Type B pancreatic cell (in vitro differentiated cells): ENCODE measurements at regions not wholly inside any gene's neighbourhood (a gene's known extent, or its start where the extent isn't known, plus 50 kb on each side); places are given as distances from the start of the nearest gene placed in this dataset.

Experiments
- DNase-seq: peaks from one replicate; pipeline ENCODE4 v3.0.0; 2021; ENCODE audit warnings: mixed read lengths; ENCODE audit not compliant: unreplicated experiment; ENCODE audit errors: extremely low spot score
- H3K27ac Mint-ChIP-seq: 2 replicates; pipeline ENCODE4 v1.8.0; 2021; ENCODE audit warnings: mild to moderate bottlenecking, mixed read lengths
- H3K27me3 Mint-ChIP-seq: 2 replicates; pipeline ENCODE4 v1.8.0; 2021; ENCODE audit warnings: mixed read lengths
- H3K36me3 Mint-ChIP-seq: 2 replicates; pipeline ENCODE4 v1.8.0; 2021; ENCODE audit warnings: mixed read lengths
- H3K4me1 Mint-ChIP-seq: one replicate; pipeline ENCODE4 v1.8.0; 2021; ENCODE audit warnings: mixed read lengths; ENCODE audit not compliant: unreplicated experiment
- H3K4me3 Mint-ChIP-seq: 2 replicates; pipeline ENCODE4 v1.8.0; 2021; ENCODE audit warnings: mild to moderate bottlenecking, mixed read lengths
- H3K9me3 Mint-ChIP-seq: 2 replicates; pipeline ENCODE4 v1.8.0; 2021; ENCODE audit warnings: mixed read lengths
- TF ChIP-seq, protein P1 (sequence below): fragments of 200-600 bp; sonication (generic); conservative IDR thresholded peaks from 2 replicates; pipeline ENCODE4 v1.5.0; 2021; ENCODE audit warnings: antibody characterized with exemption, mild to moderate bottlenecking

DNA sequence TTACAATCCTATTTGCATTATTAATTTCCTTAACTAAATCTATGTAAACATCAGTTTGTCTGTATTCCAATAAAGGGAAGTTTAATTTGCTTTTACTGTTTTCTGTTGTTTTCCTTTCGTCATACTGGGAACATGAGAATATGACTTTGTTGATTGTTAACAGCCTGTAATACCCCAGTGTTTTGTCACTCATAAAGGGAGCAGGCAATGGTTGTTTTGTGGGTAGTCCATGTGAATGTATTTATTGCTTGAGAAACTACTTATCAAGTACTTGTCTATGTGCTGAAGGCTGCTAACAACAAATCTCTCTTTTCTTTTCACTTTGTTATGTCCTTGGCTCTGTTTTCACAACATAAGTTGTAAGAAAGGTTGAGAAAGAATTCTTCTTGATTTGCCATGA lies 1070.2 kb upstream of the ACO1 start:
- Mint-ChIP-seq H3K4me3 (no peak overlapping the region), H3K4me1 (no peaks in the 10 kb centered on the region), H3K27ac (peak overlapping the region; percentile 64), H3K27me3 (no peaks in the 10 kb centered on the region), H3K36me3 (no peaks in the 10 kb centered on the region), H3K9me3 (no peaks in the 10 kb centered on the region)
- TF ChIP-seq, protein P1, sequence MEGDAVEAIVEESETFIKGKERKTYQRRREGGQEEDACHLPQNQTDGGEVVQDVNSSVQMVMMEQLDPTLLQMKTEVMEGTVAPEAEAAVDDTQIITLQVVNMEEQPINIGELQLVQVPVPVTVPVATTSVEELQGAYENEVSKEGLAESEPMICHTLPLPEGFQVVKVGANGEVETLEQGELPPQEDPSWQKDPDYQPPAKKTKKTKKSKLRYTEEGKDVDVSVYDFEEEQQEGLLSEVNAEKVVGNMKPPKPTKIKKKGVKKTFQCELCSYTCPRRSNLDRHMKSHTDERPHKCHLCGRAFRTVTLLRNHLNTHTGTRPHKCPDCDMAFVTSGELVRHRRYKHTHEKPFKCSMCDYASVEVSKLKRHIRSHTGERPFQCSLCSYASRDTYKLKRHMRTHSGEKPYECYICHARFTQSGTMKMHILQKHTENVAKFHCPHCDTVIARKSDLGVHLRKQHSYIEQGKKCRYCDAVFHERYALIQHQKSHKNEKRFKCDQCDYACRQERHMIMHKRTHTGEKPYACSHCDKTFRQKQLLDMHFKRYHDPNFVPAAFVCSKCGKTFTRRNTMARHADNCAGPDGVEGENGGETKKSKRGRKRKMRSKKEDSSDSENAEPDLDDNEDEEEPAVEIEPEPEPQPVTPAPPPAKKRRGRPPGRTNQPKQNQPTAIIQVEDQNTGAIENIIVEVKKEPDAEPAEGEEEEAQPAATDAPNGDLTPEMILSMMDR, result no peak
- no peak for DNase-seq

DNA sequence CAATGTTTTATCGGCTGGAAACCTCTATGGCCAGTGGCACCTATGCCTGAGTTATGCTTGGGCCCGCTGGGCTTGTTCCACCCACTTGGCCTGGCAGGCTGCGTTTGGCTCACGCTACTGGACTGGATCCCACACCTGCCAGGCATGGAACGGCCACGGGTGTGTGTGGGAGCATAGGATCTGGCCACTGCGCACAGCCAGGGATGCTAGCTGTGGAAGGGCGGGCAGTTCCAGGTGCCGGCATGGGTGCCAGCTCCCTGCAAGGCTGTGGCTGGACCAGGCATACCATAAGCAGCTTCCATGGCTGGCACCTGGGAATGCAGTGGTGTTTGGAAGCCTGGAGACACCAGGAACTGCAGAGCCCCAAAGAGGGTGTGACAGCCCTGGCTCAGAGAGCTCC lies 1063.9 kb upstream of the ACO1 start:
- Mint-ChIP-seq H3K4me3 (no peak overlapping the region), H3K4me1 (no peaks in the 10 kb centered on the region), H3K27me3 (no peaks in the 10 kb centered on the region), H3K27ac (no peak overlapping the region), H3K9me3 (no peaks in the 10 kb centered on the region), H3K36me3 (no peaks in the 10 kb centered on the region)
- TF ChIP-seq, protein P1, result no peak
- DNase-seq, result no peak

DNA sequence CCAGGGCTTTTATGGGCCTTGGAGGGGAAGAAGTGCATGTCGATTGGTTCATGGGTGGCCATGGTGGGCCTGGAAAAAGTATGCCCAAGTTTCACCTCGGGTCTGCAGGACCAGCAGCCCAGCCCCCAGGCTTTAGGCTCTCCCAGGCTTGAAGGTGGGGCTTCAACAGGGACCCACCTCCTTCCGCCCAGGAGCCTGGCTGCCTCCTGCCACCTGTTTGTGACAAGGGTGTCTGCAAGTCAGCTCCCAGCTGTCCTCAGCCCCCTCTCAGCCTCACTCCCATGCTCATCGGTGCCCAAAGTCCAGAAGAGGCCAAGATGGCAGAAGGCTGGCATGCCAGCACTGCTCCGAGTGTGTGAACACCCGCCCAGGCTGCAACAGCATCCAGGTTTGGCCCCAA lies 1063.2 kb upstream of the ACO1 start:
- Mint-ChIP-seq H3K27ac (no peak overlapping the region), H3K27me3 (no peaks in the 10 kb centered on the region), H3K36me3 (no peaks in the 10 kb centered on the region), H3K4me1 (no peaks in the 10 kb centered on the region), H3K4me3 (no peak overlapping the region), H3K9me3 (no peaks in the 10 kb centered on the region)
- TF ChIP-seq, protein P1, result no peak
- no peak for DNase-seq

DNA sequence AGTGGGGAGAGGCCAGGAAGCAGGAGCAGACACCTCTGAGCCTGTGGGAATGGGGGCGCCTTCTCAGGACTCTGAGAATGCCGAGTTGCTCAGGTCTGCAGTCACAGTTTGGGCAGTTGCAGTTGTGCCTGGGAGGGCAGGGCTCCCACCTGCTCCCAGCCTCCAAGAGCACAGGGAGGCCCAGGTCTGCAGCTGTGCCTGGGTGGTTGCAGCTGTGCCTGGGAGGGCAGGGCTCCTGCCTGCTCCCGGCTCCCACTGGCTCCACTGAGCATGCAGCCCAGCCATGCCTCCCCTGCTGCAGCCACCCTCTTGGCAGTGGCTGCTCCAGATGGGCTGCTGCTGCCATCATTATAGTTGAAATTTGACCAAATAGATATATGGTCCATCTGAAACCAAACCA lies 1062.8 kb upstream of the ACO1 start:
- DNase-seq, result no peak
- Mint-ChIP-seq H3K27me3 (no peaks in the 10 kb centered on the region), H3K36me3 (no peaks in the 10 kb centered on the region), H3K4me1 (no peaks in the 10 kb centered on the region), H3K4me3 (no peak overlapping the region), H3K9me3 (no peaks in the 10 kb centered on the region), H3K27ac (no peak overlapping the region)
- TF ChIP-seq, protein P1, result no peak

DNA sequence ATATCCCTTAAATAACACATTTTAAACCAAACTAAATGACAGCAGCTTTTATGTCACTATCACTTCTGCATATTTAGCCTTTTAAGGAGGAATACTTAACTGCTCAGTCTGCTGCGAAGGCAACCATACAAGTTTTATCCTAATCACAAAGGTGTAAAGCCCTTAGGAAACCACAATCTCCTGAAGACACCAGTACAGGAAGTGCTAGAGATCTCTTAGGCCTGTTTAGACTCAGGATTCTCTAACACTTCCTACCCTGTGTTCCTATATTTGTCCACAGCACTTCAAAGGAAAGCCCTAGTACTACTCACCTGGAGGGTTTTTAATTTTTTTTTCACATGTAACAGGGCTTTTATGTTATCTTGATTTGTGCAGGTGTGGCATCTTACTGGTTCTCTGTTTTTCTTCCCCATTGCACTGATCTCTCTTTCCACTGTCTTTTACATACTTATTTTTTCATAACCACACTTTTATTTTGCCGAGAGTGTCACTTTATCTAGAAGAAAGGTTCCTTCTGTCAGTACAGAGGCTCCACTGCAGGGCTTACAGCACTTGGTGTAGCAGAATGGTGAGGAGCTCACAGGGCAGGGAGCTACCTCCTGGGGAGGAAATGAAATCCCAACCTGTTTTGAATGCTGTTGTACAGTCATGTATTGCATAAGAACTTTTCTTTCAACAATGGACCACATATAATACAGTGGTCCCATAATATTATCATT lies 1060.6 kb upstream of the ACO1 start:
- H3K4me3 Mint-ChIP-seq, result no peak overlapping the region
- no peak overlapping the region for H3K27ac Mint-ChIP-seq
- H3K9me3 Mint-ChIP-seq, result no peaks in the 10 kb centered on the region
- H3K36me3 Mint-ChIP-seq, result no peaks in the 10 kb centered on the region
- DNase-seq, result no peak
- TF ChIP-seq, protein P1, result no peak
- H3K27me3 Mint-ChIP-seq, result peaks cover 4% of the 10 kb centered on the region
- no peaks in the 10 kb centered on the region for H3K4me1 Mint-ChIP-seq
